ENCODE measurements at regions not wholly inside any gene's neighbourhood (a gene's known extent, or its start where the extent isn't known, plus 50 kb on each side); places are given as distances from the start of the nearest gene placed in this dataset.

- Histone ChIP-seq H3K4me3 (ENCODE audit: low read length, poor library complexity, severe bottlenecking) (no peak overlapping the region), H3K4me2 (ENCODE audit: low read depth, low read length, poor library complexity, severe bottlenecking) (no peak overlapping the region), H3K27me3 (ENCODE audit: insufficient read depth, low read length, poor library complexity, severe bottlenecking) (no peaks in the 10 kb centered on the region), H3K9me3 (ENCODE audit: insufficient read depth, low read depth, low read length) (no peaks in the 10 kb centered on the region), H3K36me3 (ENCODE audit: insufficient read depth, low read length) (no peaks in the 10 kb centered on the region), H3K79me2 (ENCODE audit: insufficient read depth, low read length) (no peaks in the 10 kb centered on the region), H3K9me2 (replicated peaks; ENCODE audit: low read depth, low read length) (no peaks in the 10 kb centered on the region), H3K4me1 (ENCODE audit: insufficient read depth, low read length, poor library complexity, severe bottlenecking) (peaks cover 4% of the 10 kb centered on the region), H3F3A (ENCODE audit: low read depth) (no peaks in the 10 kb centered on the region), H3K9ac (ENCODE audit: low read depth, low read length, poor library complexity, severe bottlenecking) (no peak overlapping the region), H4K20me1 (ENCODE audit: insufficient read depth, low read length, poor library complexity, severe bottlenecking) (no peaks in the 10 kb centered on the region), H2AFZ (ENCODE audit: low read length) (no peak overlapping the region)
- TF ChIP-seq CTCF (conservative IDR thresholded peaks at IDR 0.05; ENCODE audit: low read length), result no peak
- TF ChIP-seq EZH2phosphoT487 (IDR thresholded peaks at IDR 0.05; ENCODE audit: borderline replicate concordance), result no peak
Observed at GRCh38 chr18:25420077-25420825, 68.3 kb upstream of the ZNF521 start.

GRCh38 chr18:25416374-25416773 is 64.4 kb upstream of the ZNF521 start:
- H3K9me2 ChIP-seq (replicated peaks; ENCODE audit: low read depth, low read length), result no peaks in the 10 kb centered on the region
- H3F3A ChIP-seq (ENCODE audit: low read depth), result no peaks in the 10 kb centered on the region
- H3K4me1 ChIP-seq (ENCODE audit: insufficient read depth, low read length, poor library complexity, severe bottlenecking), result no peaks in the 10 kb centered on the region
- no peak overlapping the region for H3K9ac ChIP-seq (ENCODE audit: low read depth, low read length, poor library complexity, severe bottlenecking)
- no peak overlapping the region for H2AFZ ChIP-seq (ENCODE audit: low read length)
- TF ChIP-seq CTCF (conservative IDR thresholded peaks at IDR 0.05; ENCODE audit: low read length), result no peak
- TF ChIP-seq EZH2phosphoT487 (IDR thresholded peaks at IDR 0.05; ENCODE audit: borderline replicate concordance), result no peak
- no peaks in the 10 kb centered on the region for H3K9me3 ChIP-seq (ENCODE audit: insufficient read depth, low read depth, low read length)
- H4K20me1 ChIP-seq (ENCODE audit: insufficient read depth, low read length, poor library complexity, severe bottlenecking), result no peaks in the 10 kb centered on the region
- H3K27me3 ChIP-seq (ENCODE audit: insufficient read depth, low read length, poor library complexity, severe bottlenecking), result no peaks in the 10 kb centered on the region
- no peaks in the 10 kb centered on the region for H3K36me3 ChIP-seq (ENCODE audit: insufficient read depth, low read length)
- no peak overlapping the region for H3K4me3 ChIP-seq (ENCODE audit: low read length, poor library complexity, severe bottlenecking)
- no peaks in the 10 kb centered on the region for H3K79me2 ChIP-seq (ENCODE audit: insufficient read depth, low read length)
- H3K4me2 ChIP-seq (ENCODE audit: low read depth, low read length, poor library complexity, severe bottlenecking), result no peak overlapping the region

GRCh38 chr18:25409971-25410370 is 58.0 kb upstream of the ZNF521 start:
- Histone ChIP-seq H3K9ac (ENCODE audit: low read depth, low read length, poor library complexity, severe bottlenecking) (no peak overlapping the region), H3K36me3 (ENCODE audit: insufficient read depth, low read length) (no peaks in the 10 kb centered on the region), H3K4me2 (ENCODE audit: low read depth, low read length, poor library complexity, severe bottlenecking) (no peak overlapping the region), H3K4me3 (ENCODE audit: low read length, poor library complexity, severe bottlenecking) (no peak overlapping the region), H4K20me1 (ENCODE audit: insufficient read depth, low read length, poor library complexity, severe bottlenecking) (no peaks in the 10 kb centered on the region), H3K4me1 (ENCODE audit: insufficient read depth, low read length, poor library complexity, severe bottlenecking) (no peaks in the 10 kb centered on the region), H3K27me3 (ENCODE audit: insufficient read depth, low read length, poor library complexity, severe bottlenecking) (no peaks in the 10 kb centered on the region), H3K79me2 (ENCODE audit: insufficient read depth, low read length) (no peaks in the 10 kb centered on the region), H2AFZ (ENCODE audit: low read length) (no peak overlapping the region), H3K9me3 (ENCODE audit: insufficient read depth, low read depth, low read length) (peaks cover 5% of the 10 kb centered on the region; the same call in 1 of the 2 replicates), H3K9me2 (replicated peaks; ENCODE audit: low read depth, low read length) (no peaks in the 10 kb centered on the region), H3F3A (ENCODE audit: low read depth) (no peaks in the 10 kb centered on the region)
- no peak for TF ChIP-seq CTCF (conservative IDR thresholded peaks at IDR 0.05; ENCODE audit: low read length)

Data from Loucy (cell line).